Keratinocyte (primary cell): ENCODE measurements at regions not wholly inside any gene's neighbourhood (a gene's known extent, or its start where the extent isn't known, plus 50 kb on each side); places are given as distances from the start of the nearest gene placed in this dataset.

Source experiments
- CTCF ChIP-seq, 3 experiments: IDR thresholded peaks in 1 of 3; conservative IDR thresholded peaks in 1 of 3; optimal IDR thresholded peaks in 1 of 3; 2 replicates in 2 of 3; 3 replicates in 1 of 3; pipeline versions ENCODE3 to v1.5.1; 2011; ENCODE audit warnings: low read length in 3 of 3, mild to moderate bottlenecking in 3 of 3, moderate library complexity in 2 of 3, control low read depth in 1 of 3, inconsistent platforms in 1 of 3; ENCODE audit not compliant: insufficient read depth in 2 of 3; ENCODE audit errors: extremely low read depth in 1 of 3
- EZH2 ChIP-seq: IDR thresholded peaks from one replicate; pipeline ENCODE4 v1.6.1; 2012; ENCODE audit warnings: inconsistent platforms, mild to moderate bottlenecking, low read length, moderate library complexity

GRCh38 chr14:106286697-106287290, 760.4 kb downstream of the TMEM121 start:
- TF ChIP-seq CTCF (optimal IDR thresholded peaks at IDR 0.05 in 1 of 3, IDR thresholded peaks at IDR 0.05 in 1 of 3, conservative IDR thresholded peaks at IDR 0.05 in 1 of 3; ENCODE audit: extremely low read depth in 1 of 3, insufficient read depth in 2 of 3, low read length in 3 of 3) (peak in 1 of 3 experiments; percentile 8), EZH2 (no peak)
